Keratinocyte (primary cell): ENCODE measurements at regions not wholly inside any gene's neighbourhood (a gene's known extent, or its start where the extent isn't known, plus 50 kb on each side); places are given as distances from the start of the nearest gene placed in this dataset.

Experiments used
- DNase-seq: peaks from one replicate; pipeline ENCODE4 v3.0.0-alpha.2; 2011; ENCODE audit warnings: low read depth, missing footprints, low spot score
- FAIRE-seq: peaks from 2 replicates; lab custom pipeline; 2011; peaks lifted over from hg19 to GRCh38; lab: Jason Lieb, UNC
- H2AFZ ChIP-seq: 2 replicates; pipeline ENCODE4 v1.6.0; 2012; ENCODE audit warnings: low read length, control low read depth, inconsistent platforms; ENCODE audit not compliant: control insufficient read depth
- H3K27ac ChIP-seq: 2 replicates; pipeline ENCODE4 v1.5.1; 2011; ENCODE audit warnings: low read length; ENCODE audit not compliant: control insufficient read depth, insufficient read depth
- H3K27me3 ChIP-seq: 3 replicates; pipeline ENCODE4 v1.6.0; 2011; ENCODE audit warnings: low read length; ENCODE audit not compliant: control insufficient read depth, insufficient read depth; ENCODE audit errors: extremely low read depth
- H3K36me3 ChIP-seq, 2 experiments: 2 replicates in 1 of 2; 3 replicates in 1 of 2; pipeline ENCODE4 v1.5.1; 2011; ENCODE audit warnings: low read length in 2 of 2, mild to moderate bottlenecking in 1 of 2; ENCODE audit not compliant: control insufficient read depth in 2 of 2, insufficient read depth in 2 of 2; ENCODE audit errors: extremely low read depth in 1 of 2
- H3K4me1 ChIP-seq: 3 replicates; pipeline ENCODE4 v1.5.1; 2011; ENCODE audit warnings: low read length; ENCODE audit not compliant: control insufficient read depth, insufficient read depth; ENCODE audit errors: extremely low read depth
- H3K4me2 ChIP-seq: 3 replicates; pipeline ENCODE4 v1.6.0; 2011; ENCODE audit warnings: low read depth, low read length; ENCODE audit not compliant: control insufficient read depth, insufficient read depth; ENCODE audit errors: extremely low read depth
- H3K4me3 ChIP-seq, 3 experiments: fragments of 200-600 bp in 1 of 3; sonication (generic) in 1 of 3; 2 replicates in 2 of 3; 3 replicates in 1 of 3; pipeline ENCODE4 v1.5.1; 2011 to 2016; ENCODE audit warnings: low read length in 3 of 3, mild to moderate bottlenecking in 3 of 3, control low read depth in 2 of 3, inconsistent platforms in 1 of 3, low read depth in 1 of 3, mixed read lengths in 1 of 3, mixed run types in 1 of 3, moderate library complexity in 1 of 3; ENCODE audit not compliant: control insufficient read depth in 2 of 3, insufficient read depth in 2 of 3; ENCODE audit errors: extremely low read depth in 1 of 3
- H3K79me2 ChIP-seq: 2 replicates; pipeline ENCODE4 v1.6.0; 2012; ENCODE audit warnings: low read length; ENCODE audit not compliant: control insufficient read depth, insufficient read depth
- H3K9ac ChIP-seq: 3 replicates; pipeline ENCODE4 v1.6.0; 2011; ENCODE audit warnings: low read length; ENCODE audit not compliant: control insufficient read depth, insufficient read depth; ENCODE audit errors: extremely low read depth
- H3K9me1 ChIP-seq: 3 replicates; pipeline ENCODE4 v1.6.0; 2011; ENCODE audit warnings: low read length; ENCODE audit not compliant: control insufficient read depth, insufficient read depth; ENCODE audit errors: extremely low read depth
- H3K9me3 ChIP-seq: 2 replicates; pipeline ENCODE4 v1.5.1; 2012; ENCODE audit warnings: low read depth, low read length; ENCODE audit not compliant: control insufficient read depth
- H4K20me1 ChIP-seq: 3 replicates; pipeline ENCODE4 v1.6.0; 2011; ENCODE audit warnings: low read length; ENCODE audit not compliant: control insufficient read depth, insufficient read depth; ENCODE audit errors: extremely low read depth
- CTCF ChIP-seq, 3 experiments: IDR thresholded peaks in 1 of 3; conservative IDR thresholded peaks in 1 of 3; optimal IDR thresholded peaks in 1 of 3; 2 replicates in 2 of 3; 3 replicates in 1 of 3; pipeline versions ENCODE3 to v1.5.1; 2011; ENCODE audit warnings: low read length in 3 of 3, mild to moderate bottlenecking in 3 of 3, moderate library complexity in 2 of 3, control low read depth in 1 of 3, inconsistent platforms in 1 of 3; ENCODE audit not compliant: insufficient read depth in 2 of 3; ENCODE audit errors: extremely low read depth in 1 of 3
- EZH2 ChIP-seq: IDR thresholded peaks from one replicate; pipeline ENCODE4 v1.6.1; 2012; ENCODE audit warnings: inconsistent platforms, mild to moderate bottlenecking, low read length, moderate library complexity
- dilution Hi-C: fragments of 300-500 bp; cut with MboI; formaldehyde crosslinking; loops from one replicate; pipeline ENCODE4 v1.7.0; 2020; ENCODE audit warnings: low sequenced_read_pairs; ENCODE audit not compliant: extremely low pct_ligation_motif_present

- no peak for DNase-seq
- Histone ChIP-seq H3K36me3 (no peaks in the 10 kb centered on the region), H3K9me1 (no peaks in the 10 kb centered on the region), H3K27me3 (no peaks in the 10 kb centered on the region), H3K9ac (no peak overlapping the region), H4K20me1 (no peaks in the 10 kb centered on the region), H3K4me2 (no peak overlapping the region), H3K27ac (no peak overlapping the region), H3K79me2 (no peaks in the 10 kb centered on the region), H3K4me1 (no peaks in the 10 kb centered on the region), H3K4me3 (no peak overlapping the region), H3K9me3 (no peaks in the 10 kb centered on the region), H2AFZ (no peak overlapping the region)
- dilution Hi-C loops = no loop called here
- no peak for TF ChIP-seq CTCF (optimal IDR thresholded peaks at IDR 0.05 in 1 of 3, IDR thresholded peaks at IDR 0.05 in 1 of 3, conservative IDR thresholded peaks at IDR 0.05 in 1 of 3; ENCODE audit: extremely low read depth in 1 of 3, insufficient read depth in 2 of 3, low read length in 3 of 3)
- TF ChIP-seq EZH2 = no peak
- no peak for FAIRE-seq
Observed at GRCh38 chr6:97687916-97688315, 404.9 kb upstream of the MMS22L start.

GRCh38 chr6:97689078-97689754 lies 406.2 kb upstream of the MMS22L start:
- Histone ChIP-seq H4K20me1 (no peaks in the 10 kb centered on the region), H3K9ac (no peak overlapping the region), H3K4me2 (no peak overlapping the region), H3K36me3 (no peaks in the 10 kb centered on the region), H3K27me3 (no peaks in the 10 kb centered on the region), H3K27ac (no peak overlapping the region), H3K79me2 (no peaks in the 10 kb centered on the region), H3K4me1 (no peaks in the 10 kb centered on the region), H2AFZ (no peak overlapping the region), H3K9me1 (no peaks in the 10 kb centered on the region), H3K9me3 (no peaks in the 10 kb centered on the region), H3K4me3 (no peak overlapping the region)
- no peak for TF ChIP-seq CTCF (optimal IDR thresholded peaks at IDR 0.05 in 1 of 3, IDR thresholded peaks at IDR 0.05 in 1 of 3, conservative IDR thresholded peaks at IDR 0.05 in 1 of 3; ENCODE audit: extremely low read depth in 1 of 3, insufficient read depth in 2 of 3, low read length in 3 of 3)
- no peak for TF ChIP-seq EZH2
- DNase-seq = no peak
- FAIRE-seq = no peak
- dilution Hi-C loops = no loop called here
